AML-193 (cell line): ENCODE measurements at regions not wholly inside any gene's neighbourhood (a gene's known extent, or its start where the extent isn't known, plus 50 kb on each side); places are given as distances from the start of the nearest gene placed in this dataset.

ENCODE experiments used
- DNase-seq, 2 experiments: peaks; one replicate each; lab custom pipeline; 2025; lab: John Stamatoyannopoulos, UW

DNA sequence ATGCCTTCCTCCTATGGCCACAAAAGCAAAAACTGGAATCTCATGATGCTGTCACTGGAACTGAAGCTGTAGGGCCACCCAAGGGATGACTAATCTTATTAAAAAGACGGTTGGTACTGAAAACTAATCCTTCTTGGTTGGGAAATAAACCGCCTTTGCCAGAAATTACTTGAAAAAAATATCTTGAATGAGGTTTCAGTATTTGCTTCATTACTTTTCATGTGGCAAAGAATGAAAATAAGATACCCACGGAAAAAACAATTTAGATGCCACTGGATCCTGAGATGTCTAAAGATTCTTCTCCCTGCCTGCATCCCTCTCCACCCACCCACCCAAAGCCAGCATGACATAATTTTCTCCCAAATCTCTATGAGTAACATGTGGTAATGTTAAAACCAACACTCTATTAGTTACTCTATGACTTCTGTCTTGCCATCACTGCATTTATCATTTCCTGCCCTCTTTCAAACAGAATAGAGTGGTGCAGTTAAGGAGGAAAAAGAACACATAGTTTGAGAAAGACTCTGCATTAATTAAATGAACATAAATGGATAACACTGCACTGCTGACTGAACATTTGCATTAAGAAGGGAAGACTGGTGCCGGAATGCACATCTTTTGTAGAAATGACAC is 111.8 kb upstream of the DPH6 start:
- DNase-seq: no peak

DNA sequence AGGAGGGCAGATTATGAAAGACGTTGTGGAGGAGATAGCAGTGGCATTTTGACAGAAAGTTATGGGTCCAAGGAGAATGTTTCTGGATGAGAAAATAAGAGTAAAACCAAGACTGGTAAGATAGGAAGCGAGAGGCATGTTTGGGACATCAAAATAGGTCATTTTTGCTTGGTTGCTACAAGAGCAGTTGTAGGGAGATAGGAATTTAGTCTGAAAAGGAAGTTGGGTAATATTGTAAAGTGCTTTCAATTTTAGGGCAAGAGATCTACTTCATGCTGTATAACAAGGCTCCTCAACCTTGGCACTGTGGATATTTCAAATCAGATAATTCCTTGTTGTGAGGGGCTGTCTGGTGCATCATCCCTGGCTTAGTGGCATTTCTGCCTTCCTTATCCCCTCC is 118.0 kb upstream of the DPH6 start:
- DNase-seq: no peak

DNA sequence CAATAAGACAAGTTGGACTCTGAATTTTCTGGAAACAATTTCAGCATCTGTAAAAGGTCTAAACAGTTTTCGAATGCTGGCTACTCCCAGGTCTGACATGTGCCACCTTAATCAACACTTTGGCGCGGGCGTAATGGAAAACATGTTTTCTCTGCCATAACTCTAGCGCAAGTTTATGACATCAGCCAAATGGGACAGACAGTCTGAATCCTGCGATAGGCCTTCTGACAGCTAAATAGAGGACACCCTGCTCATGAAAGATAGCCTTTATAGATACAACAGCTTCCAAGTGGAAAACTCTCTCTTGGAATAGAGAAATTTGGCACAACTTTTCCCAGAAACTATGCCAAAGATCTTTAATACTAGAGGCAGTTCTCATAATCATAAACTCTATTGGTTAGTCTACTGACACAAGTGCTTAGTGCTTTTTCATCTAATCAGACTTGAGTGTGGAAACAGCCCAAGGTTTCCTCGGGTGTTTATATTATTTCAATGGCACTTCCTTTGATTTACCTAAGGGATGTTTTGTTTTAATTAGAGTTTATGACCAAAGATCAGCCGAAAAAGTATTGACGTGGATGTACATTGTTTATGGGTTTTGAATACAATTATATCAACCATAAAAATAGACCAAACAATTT is 120.1 kb upstream of the DPH6 start:
- DNase-seq: no peak

GRCh38 chr15:35667908-35668307 is 121.9 kb upstream of the DPH6 start:
- DNase-seq: no peak

DNA sequence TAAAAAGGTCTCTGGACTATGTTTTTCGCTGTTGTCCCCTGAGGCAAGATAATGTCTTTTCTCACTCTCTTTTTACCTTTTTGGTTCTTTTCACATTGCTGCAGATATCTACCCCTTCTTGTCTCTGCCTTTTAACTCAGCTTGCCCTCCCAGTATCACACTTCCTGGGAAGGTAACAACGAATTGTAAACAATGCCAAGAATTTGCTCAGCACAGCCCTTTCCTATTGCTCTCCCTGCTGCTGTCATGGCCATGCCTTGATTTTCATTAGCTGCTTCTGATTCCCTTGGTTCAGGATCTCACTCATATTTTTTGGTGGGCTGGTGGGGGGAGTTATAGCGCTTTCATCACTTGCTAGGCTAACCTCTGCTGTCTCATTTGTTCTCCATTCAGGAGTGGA is 123.1 kb upstream of the DPH6 start:
- no peak for DNase-seq

GRCh38 chr15:35669432-35670045 is 123.6 kb upstream of the DPH6 start:
- DNase-seq: no peak

DNA sequence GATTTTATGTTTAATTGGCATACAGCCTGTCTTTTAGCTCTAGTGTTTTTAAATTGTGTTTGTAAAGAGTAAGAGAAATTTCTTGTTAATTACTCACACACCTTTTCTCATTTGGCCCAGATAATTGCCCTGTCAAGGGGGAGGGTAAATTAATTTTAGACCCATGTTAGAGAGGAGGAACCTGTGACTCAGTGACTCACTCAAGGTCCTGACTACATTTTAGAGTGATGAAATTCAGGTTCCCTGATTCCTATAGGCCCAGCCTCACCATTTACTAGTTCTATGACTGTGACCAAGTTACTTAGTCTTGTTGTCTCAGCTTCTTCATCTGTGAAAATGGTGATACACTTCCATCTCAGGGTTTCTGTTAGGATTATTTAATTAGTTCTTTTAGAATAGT is 125.2 kb upstream of the DPH6 start:
- no peak for DNase-seq

- no peak for DNase-seq
Measured at GRCh38 chr15:35671981-35672380, 126.0 kb upstream of the DPH6 start.

DNA sequence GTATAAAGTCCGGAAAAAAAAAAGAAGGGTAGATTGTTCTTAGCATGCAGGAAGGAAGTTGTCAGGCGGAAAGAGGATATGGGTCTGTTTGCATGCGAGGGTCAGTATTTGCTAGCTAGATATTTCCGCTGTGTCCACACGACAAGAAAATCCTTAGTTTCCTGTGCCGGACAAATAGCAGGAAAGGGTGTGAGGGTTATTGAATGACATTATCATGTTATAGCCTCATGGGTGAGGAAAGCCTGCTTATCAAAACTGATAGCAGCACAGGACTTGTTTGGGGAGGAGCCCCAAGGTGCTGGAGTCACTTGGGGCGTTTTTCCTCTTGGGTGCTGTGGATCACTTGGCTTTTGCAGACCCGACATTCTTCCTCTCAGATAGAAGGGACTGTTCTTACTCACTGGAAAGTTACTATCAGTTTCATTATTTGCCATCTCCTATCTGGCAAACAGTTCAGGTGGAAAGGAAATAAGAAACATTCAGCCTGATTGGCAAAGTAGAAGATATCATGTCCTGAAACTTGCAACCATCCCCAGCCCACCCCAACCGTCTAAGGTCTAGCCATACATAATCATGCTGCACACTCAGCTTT is 127.2 kb upstream of the DPH6 start:
- DNase-seq: no peak

- DNase-seq: no peak
Measured at GRCh38 chr15:35674873-35675781, 129.2 kb upstream of the DPH6 start.

- no peak for DNase-seq
Measured at GRCh38 chr15:35678774-35679173, 132.8 kb upstream of the DPH6 start.

- DNase-seq: no peak
Measured at GRCh38 chr15:35679186-35679585, 133.2 kb upstream of the DPH6 start.

- DNase-seq: no peak
Measured at GRCh38 chr15:35680951-35681350, 135.0 kb upstream of the DPH6 start.

DNA sequence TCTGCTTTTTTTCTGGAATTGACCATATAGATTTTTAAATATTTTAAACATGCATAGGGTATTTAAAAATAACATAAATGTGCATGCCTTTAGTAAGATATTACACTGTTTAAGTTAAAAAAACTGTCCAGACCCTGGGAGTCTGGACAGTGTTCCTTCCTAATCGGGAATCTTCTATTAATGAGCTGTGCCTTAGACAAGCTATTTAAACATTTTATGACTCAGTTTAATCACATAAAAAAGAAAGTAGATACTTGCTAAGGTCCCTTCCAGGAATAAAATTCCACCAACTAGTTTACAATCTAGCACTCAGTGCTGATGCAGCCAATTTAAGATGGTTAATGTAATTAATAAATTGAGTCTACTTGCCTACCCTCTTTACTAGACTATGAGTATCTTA is 140.4 kb upstream of the DPH6 start:
- DNase-seq: no peak

GRCh38 chr15:35689266-35689665 is 143.3 kb upstream of the DPH6 start:
- DNase-seq: no peak

- DNase-seq: no peak
Measured at GRCh38 chr15:35690089-35690488, 144.1 kb upstream of the DPH6 start.

DNA sequence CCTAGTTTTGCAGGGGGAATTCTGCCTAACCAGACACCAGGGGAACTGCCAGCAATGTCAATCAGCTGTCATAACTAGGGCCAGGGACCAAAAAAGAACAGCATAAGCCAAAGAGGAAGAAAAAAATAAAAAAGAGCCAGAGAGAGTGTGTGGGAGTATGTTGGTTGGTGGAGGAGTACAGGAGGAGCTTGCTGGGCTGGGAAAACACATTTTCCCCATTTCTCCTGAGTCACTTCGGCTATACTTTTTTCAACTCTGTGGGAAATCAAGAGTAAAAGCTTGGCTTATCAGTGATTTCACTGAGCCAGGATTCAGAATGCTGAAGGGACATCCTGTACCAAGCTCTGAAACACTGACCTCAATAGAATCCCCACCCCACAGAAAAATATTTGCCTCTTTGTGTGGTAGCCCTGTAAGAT is 144.7 kb upstream of the DPH6 start:
- DNase-seq: no peak

GRCh38 chr15:35691173-35691761 is 145.3 kb upstream of the DPH6 start:
- DNase-seq: no peak

GRCh38 chr15:35691891-35692867 is 146.2 kb upstream of the DPH6 start:
- DNase-seq: no peak

- no peak for DNase-seq
Measured at GRCh38 chr15:35693286-35693685, 147.3 kb upstream of the DPH6 start.

- DNase-seq: no peak
Measured at GRCh38 chr15:35693886-35694285, 147.9 kb upstream of the DPH6 start.
